GM21360 (cell line): ENCODE measurements at regions not wholly inside any gene's neighbourhood (a gene's known extent, or its start where the extent isn't known, plus 50 kb on each side); places are given as distances from the start of the nearest gene placed in this dataset.
"Not testable (repeated sequence)": the region's sequence is repeated elsewhere in the genome, so short reads cannot be mapped to it uniquely, and the experiment has no call there.

Source experiments
- ATAC-seq: cut with Tn5 transposase; IDR thresholded peaks from one replicate; pipeline ENCODE4 v1.9.1; 2021; ENCODE audit warnings: mild to moderate bottlenecking, moderate library complexity; ENCODE audit not compliant: unreplicated experiment

DNA sequence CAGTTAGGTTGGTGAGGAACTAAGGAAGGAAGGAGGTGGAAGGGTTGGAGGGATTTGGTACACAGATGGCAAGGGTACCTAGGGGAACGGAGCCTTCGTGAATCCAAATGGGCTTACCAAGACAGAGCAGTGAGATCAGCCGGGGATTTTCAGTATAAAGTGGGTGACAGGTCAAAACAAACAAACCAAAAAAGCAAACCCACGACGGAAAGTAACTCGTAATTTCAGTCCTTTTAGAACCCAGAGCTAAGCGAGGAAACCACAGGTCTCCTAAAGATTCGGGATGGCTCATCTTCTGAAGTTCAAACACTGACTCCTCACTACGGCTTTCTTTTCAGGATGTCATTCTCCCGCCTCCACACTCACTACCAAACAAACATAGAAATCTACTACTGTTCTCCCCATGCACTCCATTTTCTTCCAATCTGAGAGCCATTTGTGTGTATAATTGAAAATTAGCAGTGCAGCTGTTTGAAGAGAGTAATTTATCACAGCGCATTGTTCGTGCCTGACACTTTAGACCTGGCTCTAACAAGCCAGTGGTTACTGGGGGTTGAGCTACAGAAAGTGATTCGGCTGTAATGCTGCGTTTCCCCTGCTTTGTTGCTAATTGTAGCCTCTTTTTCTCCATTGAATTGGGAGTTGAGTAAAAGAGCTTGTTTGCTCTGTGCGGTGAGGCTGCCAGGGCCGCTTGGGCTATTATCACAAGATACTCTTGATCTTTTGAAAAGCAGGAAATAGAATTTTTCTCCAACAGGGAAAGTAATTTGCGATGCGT is 64.7 kb upstream of the CCDC39 start:
- ATAC-seq, result no peak

DNA sequence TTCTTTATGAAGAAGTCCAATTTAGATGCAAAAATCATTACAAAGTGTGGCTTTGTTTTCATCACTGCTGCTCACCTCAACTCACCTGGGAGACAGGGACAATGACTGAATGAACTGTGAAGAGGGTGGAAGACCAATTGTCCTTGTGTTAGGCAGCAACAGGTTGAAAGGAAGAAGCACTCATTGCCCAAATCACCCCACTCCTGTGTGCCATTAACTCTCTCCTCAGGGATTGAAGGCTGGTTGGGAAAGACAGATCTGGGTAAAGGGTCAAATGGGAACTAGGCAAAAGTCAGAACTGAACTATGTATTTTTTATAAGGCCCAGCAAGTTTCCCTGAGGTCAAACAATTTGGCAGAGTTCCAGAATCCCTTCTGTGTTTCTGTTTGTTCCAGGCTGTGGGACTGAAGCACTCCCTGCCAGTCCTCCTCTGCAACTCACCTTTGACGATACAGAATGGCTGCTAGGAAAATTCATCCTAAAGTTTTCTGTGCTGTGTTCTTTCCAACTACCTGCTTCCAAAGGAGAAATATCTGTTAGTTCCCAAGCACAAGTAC is 68.6 kb upstream of the CCDC39 start:
- ATAC-seq, result no peak

DNA sequence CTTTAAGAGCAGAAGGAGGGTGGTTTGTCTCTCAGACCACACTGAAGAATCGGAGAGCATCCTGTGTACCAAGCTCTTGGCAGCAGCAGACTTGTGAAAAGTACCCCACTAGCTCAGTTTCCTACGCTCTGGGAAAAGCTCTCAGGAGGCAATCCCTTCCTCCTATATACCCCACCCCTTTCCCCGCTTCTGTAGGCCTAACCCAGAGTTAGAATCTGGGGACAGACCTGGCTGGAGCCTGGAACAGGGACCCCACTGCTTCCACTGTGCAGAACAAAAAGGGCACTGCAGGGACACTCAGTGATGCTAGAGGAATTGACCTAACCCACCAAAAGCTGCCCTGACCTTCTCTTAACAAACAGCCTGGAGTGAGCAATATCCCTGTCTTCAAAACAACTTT is 70.0 kb upstream of the CCDC39 start:
- ATAC-seq, result no peak

DNA sequence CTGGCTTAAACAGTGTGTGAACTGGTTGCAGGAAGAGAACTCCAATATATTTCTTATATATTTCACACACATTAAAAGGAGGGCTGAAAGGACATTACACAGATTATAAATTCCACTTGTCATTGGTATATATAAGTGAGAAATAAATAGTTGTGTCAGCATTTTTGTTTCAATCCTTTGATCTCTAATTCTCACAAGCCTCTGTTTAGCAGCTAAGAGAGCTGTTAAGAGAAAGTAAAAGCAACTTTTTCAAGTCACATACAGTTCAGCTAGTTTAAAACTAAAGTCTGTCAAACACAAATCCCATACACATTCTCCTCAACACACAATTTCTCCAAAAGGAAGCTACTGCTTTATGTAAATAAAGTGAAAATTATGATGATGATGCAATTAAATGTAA is 70.5 kb upstream of the CCDC39 start:
- no peak for ATAC-seq

DNA sequence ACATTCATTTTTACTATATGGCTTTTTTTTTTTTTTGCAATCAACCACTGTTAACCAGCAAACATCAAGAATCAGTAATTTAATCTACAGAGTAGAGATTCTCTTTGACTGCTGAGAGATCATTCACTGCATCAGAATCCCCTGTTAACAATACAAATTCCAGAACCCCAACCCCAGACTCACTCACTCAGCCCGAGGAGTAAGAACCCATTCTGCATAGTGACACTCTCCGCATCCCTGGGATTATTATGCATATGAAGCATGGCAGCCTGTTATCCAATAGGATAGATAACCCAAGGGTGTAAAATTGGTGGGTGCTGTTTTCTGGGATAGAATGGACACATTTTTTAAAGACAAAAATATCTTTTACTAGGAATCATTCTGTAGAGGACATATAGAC is 76.3 kb upstream of the CCDC39 start:
- ATAC-seq, result no peak

DNA sequence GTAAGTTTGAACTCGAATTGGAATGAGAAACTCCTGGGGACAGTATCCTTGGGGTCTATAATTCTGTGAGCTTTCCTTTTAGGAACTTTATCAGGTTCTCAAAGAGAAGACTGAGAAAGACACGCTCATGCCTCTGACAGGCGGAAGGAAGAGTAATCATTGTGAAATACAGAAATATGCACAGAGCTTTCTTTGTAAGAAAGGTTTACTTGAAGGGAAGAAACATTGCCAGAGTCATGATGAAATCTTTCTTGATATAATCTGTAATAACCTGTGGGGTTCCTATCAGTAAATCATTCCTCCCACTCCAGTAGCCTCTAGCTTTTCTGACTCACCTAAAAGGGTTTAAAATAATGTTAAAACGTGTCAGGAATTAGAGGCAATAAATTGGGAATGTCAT is 83.6 kb upstream of the CCDC39 start:
- ATAC-seq, result no peak

DNA sequence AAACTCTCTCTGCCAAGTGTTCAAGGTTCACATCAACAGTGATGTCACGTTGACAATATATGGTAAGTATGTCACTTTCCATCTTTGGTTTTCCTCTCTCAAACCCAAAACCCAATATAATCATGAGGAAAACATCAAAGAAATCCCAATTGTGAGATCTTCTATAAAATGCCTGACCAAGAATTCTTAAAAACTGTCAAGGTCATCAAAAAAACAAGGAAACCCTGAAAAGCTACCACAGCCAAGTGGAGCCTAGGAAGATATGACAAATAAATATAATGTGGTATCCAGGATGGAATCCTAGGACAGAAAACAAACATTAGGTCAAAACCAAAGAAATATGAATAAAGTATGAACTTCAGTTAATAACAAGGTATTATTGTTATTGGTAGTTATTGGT is 85.2 kb upstream of the CCDC39 start:
- no peak for ATAC-seq

DNA sequence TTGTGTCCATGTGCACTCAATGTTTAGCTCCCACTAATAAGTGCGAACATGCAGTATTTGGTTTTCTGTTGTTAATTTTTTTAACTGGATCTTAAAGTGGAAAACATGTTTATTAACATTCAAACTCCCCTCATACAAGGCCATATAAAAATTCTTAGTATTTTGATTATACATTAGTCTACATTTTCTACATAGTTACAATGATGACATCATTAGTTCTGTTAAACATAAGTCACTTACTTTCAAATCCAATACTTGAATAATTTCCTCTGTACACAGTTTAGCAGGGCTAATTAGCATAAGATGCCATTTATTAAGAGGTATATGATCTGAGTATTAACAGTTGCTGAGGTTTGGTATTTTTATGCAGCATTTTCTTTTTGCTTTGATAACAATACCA is 91.3 kb upstream of the CCDC39 start:
- ATAC-seq, result no peak

DNA sequence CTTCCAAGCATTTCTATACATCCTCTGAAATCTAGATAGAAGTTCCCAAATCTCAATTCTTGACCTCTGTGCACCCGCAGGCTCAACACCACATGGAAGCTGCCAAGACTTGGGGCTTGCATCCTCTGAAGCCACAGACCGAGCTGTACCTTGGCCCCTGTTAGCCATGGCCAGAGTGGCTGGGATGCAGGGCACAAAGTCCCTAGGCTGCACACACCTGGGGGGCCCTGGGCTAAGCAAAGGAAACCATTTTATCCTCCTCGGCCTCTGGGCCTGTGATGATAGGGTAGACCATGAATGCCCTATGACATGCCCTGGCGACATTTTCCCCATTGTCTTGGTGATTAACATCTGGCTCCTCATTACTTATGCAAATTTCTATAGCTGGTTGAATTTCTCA is 97.1 kb upstream of the CCDC39 start:
- no peak for ATAC-seq

DNA sequence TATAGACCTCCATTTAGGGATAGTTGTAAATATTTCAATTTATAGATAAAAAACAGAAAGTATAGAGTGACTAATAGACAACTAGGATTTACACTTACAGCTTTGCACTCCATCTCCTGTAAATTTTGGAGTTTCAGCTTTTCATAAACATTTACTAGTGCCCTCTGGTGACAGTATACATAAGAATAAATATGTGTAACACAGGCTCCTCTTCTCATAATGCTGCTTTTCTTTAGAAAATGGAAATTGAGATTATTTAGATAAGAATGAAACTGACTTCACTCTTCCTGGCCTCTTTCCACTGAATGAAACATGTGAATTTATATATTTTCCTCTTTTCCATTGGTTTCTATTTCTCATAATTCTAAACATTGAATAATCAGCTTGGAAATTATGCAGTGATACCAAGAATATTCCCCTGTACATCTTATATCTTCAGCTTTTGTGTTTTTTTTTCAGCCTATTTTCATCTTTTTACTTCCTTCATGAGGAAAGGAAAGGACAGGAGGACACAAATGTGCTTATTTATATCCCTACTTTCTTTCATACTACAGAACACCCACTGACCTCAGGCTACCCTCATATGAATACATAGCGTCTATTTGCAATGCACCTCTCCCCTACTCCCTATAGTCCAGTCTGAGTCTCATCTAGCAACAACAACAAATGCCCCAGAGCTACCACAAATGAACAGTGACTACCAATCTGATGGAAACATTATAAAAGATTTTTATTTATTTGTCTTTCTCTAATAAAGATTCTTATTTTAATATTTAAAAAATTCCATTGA is 103.1 kb upstream of the CCDC39 start:
- ATAC-seq, result no peak

DNA sequence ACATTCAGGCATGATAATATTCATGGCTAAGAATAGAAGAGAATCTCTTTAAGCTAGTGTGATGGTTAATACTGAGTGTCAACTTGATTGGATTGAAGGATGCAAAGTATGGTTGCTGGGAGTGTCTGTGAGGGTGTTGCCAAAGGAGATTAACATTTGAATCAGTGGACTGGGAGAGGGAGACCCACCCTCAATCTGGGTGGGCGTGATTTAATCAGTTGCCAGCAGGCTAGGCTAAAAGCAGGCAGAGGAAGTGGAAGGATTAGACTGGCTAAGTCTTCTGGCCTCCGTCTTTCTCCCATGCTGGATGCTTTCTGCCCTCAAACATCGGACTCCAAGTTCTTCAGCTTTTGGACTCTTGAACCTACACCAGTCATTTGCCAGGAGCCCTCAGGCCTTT is 106.9 kb upstream of the CCDC39 start:
- not testable (repeated sequence) for ATAC-seq

DNA sequence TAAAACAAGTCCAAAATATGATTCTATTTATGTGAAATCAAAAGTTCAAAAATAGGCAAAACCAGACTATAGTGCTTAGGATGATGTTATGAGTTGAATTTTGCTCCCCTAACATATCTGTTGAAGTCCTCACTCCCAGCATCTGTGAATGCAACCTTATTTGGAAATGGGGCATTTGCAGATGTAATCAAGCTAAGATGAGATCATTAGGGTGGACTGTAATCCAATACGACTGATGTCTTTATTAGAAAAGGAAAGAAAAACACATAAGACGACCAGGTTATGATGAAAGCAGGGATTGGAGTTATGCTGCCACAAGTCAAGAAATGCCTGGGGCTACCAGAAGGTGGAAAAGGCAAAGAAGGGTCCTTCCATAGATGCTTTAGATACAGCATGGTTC is 110.5 kb upstream of the CCDC39 start:
- no peak for ATAC-seq

DNA sequence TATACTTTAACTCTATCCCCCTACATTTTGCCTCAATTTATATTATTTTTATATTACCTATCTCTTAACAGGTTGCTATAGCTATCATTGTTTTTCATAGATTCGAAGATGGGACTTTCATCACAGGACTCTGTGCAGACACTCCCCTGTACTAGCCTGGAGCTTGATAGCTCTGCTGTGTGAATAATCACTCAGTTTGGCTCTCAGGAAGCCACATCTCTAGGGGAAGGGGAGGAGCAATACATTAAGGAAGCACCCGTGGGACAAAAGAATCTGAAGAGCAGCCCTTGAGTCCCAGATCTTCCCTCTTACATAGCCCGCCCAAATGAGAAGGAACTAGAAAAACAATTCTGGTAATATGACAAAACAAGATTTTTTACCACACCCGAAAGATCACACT is 114.3 kb upstream of the FXR1 start:
- no peak for ATAC-seq

DNA sequence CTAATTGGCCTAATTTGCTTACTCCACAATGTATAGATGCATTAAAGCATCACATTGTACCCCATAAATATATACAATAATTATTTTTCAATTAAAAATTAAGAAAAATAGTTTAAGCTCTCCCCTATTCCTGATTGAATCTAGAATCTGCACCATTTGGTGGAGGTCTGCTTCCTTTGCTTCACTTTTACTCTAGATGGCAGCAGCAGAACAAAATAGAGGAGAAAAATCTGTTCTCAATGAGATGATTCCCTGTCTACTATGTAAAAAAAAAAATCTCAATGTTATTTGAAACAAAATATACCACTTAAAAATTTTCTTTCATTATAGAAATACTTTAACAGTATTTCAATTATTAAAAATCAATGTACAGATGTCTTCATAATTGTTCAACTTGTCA is 109.6 kb upstream of the FXR1 start:
- no peak for ATAC-seq

DNA sequence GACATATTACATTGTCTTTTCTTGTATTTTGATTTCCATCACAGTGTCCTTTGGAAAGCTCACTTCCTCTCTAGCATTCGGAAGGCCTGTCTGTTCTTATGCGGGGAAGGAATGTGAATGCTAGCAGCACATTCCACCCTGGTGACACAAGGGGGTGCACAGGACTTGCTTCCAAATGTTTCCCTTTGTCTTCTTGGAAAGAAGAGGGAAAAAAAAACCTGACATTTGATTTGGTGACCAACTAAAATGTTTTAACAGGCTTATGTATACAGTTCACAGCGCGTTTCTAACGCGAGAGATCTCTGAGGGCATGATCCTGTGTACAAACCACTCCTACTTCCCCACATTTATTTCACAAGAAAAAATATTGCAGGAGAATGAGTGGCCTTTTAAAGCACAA is 107.6 kb upstream of the FXR1 start:
- no peak for ATAC-seq

DNA sequence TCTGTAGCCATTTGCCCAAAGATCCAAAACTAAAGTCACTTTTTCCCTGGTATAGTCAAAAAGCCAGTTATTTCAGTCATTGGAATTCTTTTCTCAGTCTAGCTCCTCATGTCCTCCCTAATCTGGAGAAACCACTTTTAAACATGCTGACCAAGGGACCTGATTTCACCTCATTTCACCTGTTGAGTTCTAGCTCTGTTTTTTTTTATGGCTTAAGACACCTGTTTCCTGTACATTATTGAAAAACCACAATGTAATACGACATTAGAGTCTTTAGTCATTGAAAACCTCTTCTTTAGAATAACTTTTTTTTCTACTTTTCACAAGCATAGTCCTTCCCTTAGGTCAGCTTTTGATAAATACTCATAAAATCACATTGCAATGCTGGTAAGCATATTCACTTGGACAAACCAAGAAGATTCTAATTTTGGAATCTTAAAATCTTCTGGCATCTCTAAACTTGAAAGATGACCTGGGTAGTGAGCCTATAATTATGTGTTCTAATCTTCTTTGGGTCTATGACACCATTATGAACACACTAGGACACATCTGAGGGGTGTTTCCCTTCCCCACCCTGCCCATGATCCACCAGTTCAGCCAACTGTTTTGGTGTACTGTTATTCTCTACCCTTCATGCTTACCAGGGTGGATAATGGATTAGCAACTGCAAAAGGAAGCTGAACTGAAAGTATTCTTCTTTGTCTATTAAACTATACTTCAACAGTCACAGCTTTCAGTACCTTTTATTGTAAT is 103.5 kb upstream of the FXR1 start:
- ATAC-seq, result no peak

DNA sequence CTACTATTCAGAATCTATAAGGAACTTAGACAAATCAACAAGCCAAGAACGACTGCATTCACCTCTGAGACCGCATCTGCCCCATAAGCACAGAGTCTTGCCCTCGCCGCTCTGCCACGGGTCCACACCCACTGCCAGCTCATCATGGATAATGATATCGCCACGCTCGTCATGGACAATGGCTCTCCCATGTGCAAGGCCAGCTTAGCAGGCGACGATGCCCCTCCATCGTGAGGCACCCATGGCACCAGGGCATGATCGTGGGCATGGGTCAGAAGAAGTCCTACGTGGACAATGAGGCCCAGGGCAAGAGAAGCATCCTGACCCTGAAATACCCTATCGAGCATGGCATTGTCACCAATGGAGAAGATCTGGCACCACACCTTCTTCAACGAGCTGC is 92.1 kb upstream of the FXR1 start:
- ATAC-seq, result no peak

DNA sequence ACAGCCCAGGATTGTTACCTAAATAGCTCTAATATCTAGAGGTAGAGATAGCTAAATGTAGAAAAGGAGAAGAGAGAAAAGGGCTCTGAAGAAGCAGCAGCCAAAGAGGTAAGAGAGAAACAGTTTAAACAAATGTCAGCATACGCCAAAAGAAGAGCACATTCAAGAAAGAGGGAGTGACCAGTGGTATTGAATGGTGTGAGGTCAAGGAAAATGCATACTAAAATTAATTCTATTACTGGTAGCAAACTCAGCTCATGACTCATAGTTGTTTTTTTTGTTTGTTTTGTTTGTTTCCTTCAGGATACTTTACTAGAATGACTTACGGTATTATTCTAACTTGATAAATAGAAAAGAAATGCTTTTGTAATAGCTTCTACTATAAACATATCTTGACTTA is 86.5 kb upstream of the FXR1 start:
- ATAC-seq, result no peak

DNA sequence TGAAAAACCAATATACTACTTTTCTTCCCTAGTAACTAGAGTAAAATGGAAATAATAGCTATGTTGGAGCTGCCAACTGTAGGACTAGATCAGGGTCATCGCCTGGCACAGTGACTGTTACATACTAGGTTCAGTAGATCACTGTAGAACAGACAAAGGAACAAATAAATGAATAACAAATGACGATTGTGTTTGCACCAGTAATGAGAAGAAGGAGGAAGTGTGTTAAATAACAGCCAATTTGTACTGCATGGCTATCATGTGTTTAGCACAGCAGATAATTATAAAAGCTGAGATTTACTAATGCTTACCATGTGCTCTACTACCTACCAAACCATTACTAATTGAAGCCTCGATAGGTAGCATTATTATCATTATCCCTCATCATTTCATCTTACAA is 85.3 kb upstream of the FXR1 start:
- no peak for ATAC-seq

DNA sequence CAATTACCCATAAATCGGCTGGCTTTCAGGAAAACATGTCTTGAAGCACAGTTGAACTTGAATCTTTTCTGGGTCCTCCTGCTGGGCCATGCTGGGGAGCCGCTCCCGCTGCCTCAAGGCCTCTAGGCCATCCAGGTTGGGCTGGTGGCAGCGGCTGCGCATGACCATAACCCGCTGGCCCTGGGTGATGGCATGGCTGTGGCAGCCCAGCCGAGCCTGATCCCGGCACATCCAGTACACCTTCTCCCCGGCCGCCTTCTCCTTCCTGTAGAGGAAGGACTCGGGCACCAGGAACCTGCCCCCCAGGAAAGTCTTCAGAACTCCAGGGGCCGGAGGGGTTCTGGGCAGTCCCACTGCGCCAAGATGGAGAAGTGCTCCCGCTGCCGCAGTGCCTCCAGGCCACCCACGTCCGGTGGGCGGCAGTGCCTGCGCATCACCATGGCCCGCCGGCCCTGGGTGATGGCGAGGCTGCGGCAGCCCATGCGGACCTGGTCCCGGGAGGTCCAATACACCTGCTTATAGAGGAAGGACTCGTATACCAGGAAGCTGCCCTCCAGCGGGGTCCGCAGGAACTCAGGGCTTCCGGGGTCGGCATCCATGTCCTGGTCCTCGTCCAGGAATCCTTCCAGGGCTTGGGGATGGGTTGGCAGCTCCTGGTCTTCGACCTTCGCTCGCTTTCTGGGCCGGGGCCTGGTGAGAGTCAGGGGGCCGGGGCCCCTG is 84.3 kb upstream of the FXR1 start:
- ATAC-seq, result no peak
